ENCODE measurements at regions not wholly inside any gene's neighbourhood (a gene's known extent, or its start where the extent isn't known, plus 50 kb on each side); places are given as distances from the start of the nearest gene placed in this dataset.

DNA sequence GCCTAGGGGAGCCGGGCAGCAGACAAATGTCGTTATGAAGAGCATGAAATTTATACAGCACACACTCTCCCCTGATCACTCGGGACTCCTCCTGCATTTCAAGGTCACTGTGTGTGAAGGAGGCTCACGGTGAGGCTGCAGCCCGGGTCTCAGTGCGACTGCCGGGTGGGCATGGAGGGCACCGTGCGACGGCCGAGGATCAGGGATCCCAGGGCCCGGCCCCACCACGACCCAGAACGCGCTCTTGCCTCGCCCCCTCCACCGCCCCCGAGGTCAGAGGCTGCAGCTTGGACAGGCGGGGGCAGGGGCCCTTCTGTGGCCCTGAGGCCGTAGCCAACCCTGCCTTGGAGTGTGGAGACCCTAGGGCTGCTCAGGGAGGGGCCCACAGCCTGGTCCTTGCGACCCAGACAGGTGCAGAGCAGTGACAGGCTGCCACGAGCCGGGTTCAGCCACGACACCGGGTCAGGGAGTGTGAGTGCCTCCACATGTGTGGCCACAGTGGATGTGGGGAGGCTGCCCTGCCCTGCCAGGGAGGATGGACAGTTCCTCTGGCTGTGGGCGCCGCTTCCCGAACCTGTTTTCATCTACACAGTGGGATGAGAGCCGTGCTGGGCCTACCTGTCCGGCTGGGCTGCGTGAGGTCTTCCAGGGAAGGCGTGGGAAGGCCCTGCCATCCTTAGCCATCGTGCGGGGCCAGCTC, 89.3 kb upstream of the NKX1-1 start:
- DNase-seq (ENCODE audit: low spot score): no peak

DNA sequence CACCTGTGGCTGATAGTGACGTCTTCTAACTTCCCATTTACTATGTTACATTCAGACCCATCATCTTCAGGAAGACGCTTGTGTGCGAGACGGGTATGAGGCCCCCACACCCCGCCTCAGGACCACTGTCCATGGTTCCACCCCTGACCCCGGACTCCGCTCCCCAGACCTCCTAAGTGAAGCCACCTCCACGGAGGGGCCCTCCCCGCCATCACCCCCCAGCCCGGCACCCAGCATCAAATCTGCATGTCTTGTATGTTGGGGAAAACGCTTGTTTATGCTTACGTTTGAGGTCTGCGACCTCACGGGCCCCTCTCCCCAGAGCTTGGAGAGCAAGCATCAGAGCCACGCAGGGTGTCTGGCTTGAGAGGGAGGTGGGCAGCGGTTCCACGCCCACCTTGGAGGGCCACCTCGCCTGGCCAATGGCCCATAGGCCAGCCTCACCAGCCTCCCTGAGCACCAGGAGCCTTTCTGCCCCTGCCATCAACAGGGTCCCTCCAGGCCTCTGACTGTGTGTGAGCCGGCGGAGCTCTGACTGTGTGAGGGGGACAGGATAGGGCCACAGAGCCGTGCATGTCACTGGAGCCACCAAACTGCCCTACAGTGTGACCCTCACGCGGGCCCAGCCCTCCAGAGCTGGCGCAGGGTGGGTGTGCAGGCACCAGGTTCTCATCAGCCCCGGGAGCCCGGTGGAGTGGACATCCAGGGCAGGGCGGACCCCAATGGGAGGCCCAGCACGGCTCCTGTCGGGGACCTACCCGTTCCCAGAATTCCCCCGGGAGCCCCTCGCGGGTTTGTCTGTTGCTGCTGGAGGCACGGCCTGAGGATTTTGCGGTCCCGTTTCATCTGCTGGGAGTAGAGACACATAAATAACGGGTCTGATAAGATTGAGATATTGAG, 88.4 kb upstream of the NKX1-1 start:
- no peak for DNase-seq (ENCODE audit: low spot score)

DNA sequence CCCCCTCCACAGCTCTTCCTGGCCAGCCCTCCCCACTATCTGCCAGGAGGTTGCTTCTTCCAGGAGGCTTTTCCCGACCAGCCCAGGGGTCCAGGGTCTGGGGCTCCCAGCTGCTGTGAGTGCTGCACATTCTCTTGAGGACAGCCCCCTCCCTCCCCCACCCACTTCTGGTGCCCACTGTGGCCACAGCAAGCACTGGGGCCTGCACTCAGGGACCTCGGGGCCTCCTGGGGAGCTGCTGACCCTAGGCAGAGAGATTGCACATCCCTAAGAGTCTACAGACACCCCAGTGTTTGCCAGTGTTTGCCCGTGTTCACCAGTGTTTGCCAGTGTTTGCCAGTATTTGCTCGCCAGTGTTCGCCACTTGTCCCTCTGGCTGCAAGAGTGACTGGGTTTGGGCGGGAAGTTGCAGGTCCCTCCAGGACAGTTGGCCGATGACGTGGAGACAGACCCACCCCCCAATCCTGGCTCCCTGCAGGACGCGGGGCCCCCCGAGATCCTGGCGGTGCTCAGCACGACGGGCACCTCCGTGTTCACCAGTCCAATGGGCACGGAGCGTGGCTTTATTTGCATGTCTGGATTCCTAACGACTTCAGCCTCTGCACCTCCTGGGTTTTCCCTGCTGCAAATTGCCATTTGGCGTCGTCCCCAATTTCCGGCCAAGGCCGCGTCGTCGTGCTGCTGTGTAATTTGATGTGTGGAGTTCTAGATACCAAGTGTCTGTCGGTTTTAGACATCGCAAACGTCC, 87.5 kb upstream of the NKX1-1 start:
- no peak for DNase-seq (ENCODE audit: low spot score)

DNA sequence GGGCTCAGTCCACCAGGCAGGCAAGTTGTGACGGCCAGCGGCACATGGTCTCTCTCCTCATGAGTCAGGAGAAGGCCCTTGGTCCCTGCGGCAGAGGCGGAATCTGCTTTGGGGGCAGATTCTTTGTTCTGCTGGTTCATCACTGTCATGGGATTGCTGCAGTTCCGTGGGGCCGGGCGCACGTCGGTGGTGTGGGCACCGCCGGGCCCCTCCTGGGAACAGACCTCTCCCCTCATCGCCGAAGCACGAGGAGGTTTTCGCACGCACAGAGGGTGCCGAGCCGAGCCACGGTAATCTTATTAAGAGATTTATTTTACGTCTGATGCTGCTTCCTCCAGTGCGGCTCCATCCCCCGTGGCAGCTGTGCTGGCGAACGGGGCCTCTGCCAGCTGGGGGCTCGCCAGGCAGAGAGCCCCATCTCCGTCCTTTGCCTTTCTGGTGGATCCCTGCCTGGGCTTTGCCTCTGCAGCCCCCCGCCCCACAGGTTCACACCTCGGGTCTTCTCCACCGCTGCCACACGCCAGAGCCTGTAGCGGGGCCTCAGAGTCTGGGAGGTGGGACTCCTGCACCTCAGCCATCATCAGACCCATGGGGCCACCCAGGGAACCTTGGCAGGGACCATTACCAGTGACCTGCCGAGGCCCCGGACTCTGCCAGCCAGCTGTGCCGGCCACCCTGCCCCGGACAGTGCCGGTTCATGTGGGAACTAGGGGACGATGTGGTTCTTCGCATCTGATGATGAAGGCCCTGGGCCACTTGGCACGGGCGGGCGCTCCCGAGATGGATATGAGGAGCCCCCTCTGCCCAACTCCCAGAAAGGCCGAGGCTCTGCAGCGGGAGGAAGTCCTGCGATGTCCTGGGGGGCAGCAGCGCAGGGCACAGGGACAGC, 86.7 kb upstream of the NKX1-1 start:
- no peak for DNase-seq (ENCODE audit: low spot score)

DNA sequence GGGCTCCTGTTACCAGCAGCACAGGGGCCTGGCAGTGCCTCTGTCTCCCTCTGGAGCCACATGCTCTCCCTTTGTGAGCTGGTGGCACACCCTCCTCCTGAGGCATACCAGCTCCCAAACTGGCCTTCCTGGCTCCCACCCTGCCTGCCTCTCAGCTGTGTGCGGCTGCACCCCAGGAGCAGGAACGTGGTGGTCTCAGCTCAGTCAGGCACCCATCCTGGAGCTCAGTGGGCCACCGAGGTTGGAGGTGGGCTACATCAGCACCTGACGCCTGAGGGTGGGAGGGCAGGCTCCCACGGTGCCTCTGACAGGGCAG, 85.9 kb upstream of the NKX1-1 start:
- DNase-seq (ENCODE audit: low spot score): no peak

DNA sequence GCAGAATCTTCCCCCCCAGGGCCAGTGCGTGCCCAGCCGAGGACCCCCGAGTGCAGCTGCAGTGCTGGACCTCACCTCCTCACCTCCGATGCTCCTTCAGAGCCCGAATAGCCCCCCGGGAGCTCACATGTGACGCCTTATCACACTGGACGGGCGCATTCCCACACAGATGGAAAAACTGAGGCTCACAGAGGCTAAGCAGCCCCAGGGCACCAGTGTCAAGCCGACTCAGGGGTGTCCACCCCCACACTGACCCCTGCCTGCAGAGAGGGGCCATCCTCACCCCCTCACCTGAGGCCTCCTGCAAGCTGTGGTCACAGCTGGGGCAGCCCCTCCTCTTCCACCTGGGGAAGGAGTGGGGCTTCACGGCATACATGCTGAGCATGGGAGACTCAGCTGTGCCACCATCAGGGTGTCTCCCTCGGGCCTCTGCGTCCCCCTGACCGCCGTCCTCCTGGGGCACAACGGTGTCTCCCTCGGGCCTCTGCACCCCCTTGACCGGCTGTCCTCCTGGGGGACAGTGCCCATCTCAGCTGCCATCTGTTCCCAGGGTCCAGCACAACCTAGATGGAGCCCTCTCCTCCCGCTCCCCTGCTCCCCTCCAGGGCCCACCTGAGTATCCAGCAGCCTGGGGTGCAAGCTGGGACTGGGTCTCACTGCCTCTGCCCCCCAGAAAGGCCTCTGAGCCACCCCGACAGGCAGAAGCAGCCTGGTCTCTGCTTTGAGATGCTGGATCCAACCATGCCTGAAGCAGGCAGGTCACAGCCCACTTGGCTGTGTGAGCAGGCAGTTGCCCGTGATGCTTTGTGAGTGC, 85.3 kb upstream of the NKX1-1 start:
- DNase-seq (ENCODE audit: low spot score): no peak

DNA sequence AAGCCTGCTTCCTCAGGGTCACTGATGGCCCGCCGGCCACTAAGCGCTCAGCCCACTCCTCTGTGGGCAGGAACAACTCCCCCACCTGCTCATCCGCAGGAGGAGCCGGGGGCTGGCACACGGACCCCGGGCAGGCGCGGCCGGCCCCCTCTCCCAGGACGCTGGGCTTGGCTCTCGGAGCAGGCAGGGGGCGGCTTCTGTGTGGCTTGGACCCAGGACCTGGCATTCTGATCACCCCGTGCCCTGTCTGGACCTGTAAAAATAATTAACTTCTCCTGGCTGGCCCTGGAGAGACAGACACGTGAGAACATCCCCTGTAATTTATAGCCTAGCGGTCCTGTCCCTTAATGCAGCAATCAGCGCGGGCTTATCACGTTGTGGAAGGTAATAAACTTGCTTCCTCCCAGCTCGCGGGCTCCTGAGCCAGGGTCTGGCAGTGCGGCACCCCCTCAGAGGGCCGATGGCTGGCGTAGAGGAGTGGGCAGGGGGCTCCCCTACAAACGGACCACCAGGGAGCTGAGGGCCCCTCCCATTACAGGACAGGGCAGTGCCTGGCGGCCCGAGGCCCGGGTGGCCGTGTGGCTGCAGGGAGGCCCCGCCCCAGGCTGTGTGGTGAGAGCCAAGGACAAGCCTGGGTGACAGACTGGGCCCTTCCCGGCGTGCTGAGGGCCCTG, 84.5 kb upstream of the NKX1-1 start:
- DNase-seq (ENCODE audit: low spot score): no peak

DNA sequence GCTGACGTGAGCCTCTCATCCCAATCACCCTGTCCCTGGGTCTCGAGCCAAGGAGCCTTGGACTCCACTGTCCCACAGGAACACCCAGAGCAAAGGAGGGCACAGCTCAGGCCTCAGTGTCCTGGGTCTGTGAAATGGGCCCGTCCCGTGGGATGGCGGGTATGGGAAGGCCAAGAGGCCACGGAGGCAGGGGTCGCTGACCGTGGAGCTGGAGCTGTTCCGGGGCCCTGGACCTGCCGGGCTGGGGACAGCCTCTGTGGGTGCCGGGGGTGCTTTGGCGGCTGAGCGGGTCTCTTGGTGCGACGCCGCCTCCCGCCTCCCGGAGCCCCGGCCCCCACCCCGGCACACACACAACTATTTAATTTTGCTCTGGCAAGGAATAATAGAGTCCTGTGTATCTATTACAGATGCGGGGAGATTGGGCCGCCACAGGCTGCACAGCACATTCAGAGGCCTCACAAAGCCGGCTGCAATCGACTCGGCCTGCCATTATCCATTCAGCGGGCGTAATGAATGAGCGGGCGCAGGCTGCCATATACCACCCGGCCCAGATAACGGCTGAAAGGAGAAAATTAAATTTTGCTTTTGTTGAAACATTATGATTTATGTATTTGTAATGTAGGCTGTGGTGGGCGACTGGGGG, 83.9 kb upstream of the NKX1-1 start:
- DNase-seq (ENCODE audit: low spot score): no peak

DNA sequence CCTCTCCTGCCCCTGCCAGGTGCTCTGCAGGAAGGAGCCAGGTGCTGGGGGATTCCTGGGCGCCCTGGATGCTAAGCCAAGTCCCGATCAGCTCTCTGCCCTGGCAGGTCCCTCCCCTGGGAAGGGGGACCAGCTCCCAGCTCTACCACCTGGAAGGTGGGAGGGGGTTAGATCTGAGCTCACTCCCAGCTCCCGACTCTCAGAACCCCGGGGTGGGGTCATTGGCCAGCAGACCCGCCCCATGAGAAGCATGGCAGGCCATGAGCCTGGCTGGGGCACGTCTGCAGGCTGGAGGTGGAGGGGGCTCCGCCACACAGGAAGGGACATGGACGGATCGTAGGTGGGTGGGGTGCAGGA, 83.4 kb upstream of the NKX1-1 start:
- no peak for DNase-seq (ENCODE audit: low spot score)

DNA sequence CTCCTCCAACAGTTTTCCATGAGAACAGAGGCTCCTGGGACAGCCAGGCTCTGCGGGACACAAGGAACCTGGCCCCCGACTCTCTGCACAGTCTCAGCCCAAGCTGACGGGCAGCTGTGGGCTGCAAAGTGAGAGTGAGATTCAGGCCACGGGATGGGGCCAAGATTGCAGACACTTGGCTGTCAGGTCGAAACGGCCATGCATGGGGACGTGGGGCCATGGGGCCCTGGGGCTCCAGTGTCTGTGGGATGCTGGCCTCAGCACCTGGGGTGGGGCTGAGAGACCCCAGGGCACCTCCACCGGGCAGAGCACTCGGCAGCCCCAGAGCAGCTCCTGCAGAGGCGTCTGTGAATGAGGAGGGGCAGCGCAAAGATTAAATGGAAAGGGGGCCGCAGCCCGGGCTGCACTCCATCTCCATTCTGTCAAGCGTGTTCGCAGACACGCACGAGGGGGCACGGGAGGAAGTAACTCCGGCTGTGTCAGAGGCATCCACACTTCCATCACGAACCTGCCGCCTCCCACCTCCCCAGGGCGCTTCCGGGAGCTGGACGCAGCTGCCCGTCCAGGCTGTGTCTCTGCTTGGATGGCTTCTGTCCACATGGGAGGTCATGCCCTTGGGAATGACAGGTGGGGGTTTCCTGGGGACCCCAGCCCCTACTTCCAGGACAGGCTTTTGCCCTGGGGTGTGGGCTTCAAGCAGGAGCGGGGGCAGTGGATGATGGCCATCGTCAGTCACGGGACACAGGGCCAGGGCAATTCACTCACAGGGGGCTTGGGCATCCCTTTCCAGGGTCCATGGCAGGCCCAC, 82.8 kb upstream of the NKX1-1 start:
- no peak for DNase-seq (ENCODE audit: low spot score)

DNA sequence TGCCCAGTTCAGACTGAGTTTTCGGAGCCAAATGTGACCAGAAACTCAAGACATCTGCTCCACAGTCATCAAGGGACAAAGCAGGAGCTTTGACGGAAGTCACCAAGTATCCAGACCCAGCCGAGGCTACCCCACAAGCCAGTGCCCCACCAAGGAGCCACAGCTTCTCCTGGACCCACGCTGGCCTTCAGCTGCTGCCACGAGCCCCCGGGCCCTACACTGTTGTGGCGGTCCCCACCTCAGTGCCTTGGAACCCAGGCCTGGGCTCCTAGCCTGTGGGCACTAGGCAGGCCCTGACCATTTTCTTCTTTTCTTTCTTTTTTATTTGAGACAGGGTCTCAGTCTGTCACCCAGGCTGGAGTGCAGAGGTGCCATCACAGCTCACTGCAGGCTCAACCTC, 82.1 kb upstream of the NKX1-1 start:
- no peak for DNase-seq (ENCODE audit: low spot score)

DNA sequence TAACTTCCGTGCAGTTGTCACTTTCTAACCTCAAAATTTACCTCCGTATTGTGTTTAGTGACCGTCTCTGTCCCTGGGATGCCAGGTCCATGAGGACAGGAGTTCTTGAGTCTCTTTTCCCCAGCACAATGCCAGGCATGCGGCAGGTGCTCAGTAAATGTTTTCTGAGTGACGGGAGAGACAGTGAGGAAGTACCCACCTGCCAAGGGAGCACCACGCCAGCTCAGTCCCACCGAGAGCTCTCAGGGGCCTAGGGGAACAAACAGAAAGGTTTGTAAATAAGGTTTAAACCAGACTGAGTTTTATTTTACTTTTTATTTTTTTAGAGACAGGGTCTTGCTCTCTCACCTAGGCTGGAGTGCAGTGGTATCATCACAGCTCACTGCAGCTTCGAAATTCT, 81.5 kb upstream of the NKX1-1 start:
- no peak for DNase-seq (ENCODE audit: low spot score)

DNA sequence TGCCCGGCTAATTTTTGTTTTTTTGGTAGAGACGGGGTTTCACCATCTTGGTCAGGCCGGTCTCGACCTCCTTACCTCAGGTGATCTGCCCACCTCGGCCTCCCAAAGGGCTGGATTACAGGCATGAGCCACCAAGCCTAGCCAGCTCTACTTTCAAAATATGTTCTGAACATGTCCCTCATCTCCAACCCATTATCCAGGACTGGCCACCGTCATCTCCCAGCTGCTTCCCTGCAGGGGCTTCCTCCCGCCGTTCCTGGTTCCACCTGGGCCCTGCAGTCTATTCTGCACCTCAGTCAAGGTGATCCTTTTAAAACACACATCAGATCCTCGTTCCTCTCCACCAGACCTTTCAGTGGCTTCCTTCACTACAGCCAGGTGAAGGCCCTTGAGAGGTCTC, 80.9 kb upstream of the NKX1-1 start:
- no peak for DNase-seq (ENCODE audit: low spot score)

DNA sequence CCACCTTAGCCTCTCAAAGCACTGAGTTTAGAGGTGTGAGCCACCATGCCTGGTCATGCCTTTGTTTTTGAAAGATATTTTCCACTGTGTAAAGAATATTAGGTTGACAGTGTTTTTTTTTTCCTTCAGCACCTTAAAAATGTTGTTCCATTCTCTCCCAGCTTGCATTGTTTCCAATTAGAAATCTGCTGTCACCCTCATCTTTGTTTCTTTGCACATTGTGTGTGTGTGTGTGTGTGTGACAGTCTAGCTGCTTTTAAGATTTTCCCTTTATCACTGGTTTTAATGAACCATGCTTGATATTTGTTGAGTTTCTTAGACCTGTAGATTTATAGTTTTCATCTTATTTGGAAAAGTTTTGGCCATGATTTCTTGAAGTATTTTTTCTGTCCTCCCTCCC, 79.0 kb upstream of the NKX1-1 start:
- no peak for DNase-seq (ENCODE audit: low spot score)

DNA sequence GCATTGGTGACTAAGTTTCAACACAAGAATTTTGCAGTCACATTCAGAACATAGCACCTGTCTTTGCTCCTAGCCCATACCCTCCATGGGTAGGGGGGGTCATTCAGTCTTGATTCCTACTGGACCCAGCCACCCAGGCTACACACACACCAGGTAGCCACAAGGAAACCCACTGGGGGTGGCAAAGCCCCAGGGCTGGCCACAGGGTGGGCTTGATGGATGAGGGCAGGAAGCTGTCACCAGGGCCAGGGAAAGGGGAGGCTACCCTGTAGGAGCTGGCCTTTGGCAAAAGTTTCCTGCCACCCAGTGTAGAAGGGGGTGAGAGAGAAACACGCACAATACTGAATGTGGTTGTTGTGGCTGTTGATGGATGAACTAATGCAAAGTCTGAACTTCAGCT, 74.5 kb upstream of the NKX1-1 start:
- DNase-seq (ENCODE audit: low spot score): no peak

DNA sequence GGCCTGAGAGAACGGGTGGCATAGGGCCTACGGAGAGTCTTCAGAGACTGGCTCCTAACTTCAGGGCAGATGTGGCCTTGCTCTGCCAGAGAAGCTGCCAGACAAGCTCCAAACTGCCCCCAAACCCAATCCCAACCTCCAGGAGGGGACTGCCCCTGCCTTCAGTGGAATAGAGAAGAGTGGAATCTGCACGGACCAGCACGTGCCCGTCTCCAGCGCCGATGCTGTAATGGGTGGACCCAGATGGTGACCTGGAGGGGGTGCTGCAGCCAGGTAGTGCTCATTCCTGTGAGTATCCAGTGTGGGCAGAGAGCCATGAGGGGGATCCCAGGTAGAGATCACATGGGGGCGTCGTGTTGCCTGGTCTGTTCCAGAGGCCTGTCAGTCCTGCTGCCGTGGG, 73.2 kb upstream of the NKX1-1 start:
- DNase-seq (ENCODE audit: low spot score): no peak

DNA sequence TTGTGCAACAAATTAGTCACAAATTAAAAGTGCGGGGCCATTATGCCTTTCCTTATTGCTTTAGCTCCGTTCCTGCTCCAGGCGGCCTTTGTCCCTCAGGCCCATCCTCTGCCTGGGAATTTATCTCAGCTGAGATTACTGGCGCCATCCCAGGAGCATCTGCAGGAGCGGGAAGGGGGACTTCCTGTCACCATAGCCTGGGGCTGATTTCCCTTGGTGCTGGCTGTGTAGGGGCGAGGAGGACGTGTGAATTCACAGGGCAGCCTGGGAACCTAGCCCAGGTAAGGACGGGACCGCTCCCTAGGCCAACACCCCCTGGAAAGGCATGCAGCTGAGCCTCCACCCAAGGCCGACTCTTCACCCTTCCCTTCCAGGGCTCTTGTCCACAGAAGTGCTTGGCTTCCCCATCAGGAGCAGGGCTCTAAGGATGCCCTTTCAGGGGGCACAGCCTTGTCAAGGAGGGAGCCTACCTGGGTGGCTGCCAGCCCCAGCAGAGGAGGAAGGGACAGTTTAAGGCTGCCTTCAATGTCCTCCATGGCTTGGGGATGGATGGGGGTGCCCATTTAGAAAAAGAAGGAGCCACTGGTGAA, 72.6 kb upstream of the NKX1-1 start:
- no peak for DNase-seq (ENCODE audit: low spot score)

DNA sequence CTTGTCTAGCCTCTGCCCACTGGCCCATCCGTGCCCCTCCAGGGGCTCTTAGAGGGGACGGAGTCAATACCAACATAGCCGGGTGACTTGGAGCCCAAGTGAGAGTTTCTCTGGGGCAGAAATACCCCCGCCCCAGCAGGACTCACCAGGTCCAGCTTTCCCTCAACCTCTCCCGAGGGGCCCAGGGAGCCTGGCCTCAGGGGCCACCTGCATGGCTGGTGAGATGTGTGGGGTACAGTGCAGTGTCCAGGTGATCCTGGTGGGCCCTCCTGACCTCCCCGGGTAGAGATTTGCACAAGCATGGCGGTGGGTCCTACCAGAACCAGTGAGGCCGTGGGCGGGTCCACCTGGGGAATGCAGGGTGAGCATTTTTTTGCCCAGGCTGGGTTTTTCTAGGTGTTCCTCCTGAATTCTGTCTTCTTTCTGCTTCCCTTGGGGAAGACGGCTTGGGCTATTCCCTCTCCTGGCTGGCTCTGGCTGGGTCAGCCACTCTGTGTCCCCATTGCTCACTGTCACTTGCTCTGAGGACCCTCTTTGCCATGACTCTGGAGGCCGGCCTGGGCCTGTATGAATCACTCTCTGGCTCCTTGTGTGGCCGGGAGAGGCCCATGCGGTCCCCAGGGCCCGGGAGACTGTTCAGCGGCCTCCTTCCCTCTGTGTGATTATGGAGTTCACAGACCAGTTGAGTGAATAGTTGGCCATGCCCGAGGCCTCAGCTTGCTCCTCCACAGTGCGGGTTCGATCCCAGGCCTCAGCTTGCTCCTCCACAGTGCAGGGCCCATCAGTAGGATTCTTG, 71.0 kb upstream of the NKX1-1 start:
- DNase-seq (ENCODE audit: low spot score): no peak

Measured in CD4-positive, alpha-beta T cell treated with Interleukin-15 for 4 hours (primary cell).